SJSA1 (cell line): ENCODE measurements at regions not wholly inside any gene's neighbourhood (a gene's known extent, or its start where the extent isn't known, plus 50 kb on each side); places are given as distances from the start of the nearest gene placed in this dataset.

Experiments
- DNase-seq, 2 experiments: peaks; one replicate each; pipeline ENCODE4 v3.0.0-alpha.2; 2015 to 2020; ENCODE audit warnings: low spot score in 2 of 2, low read depth in 1 of 2
- H3K27ac ChIP-seq: fragments of 250-450 bp; sonication (Bioruptor Pico); 2 replicates; pipeline ENCODE4 v1.5.1; 2020; ENCODE audit warnings: mild to moderate bottlenecking, moderate library complexity
- H3K27me3 ChIP-seq: fragments of 250-450 bp; sonication (Bioruptor Pico); replicated peaks from 2 replicates; pipeline ENCODE4 v1.5.1; 2020; ENCODE audit warnings: mild to moderate bottlenecking, moderate library complexity
- H3K36me3 ChIP-seq: fragments of 250-450 bp; sonication (Bioruptor Pico); 2 replicates; pipeline ENCODE4 v1.5.1; 2020; ENCODE audit warnings: mild to moderate bottlenecking
- H3K4me1 ChIP-seq: fragments of 250-450 bp; sonication (Bioruptor Pico); replicated peaks from 2 replicates; pipeline ENCODE4 v1.6.1; 2021; ENCODE audit warnings: mild to moderate bottlenecking
- H3K4me3 ChIP-seq: fragments of 250-450 bp; sonication (Bioruptor Pico); 2 replicates; pipeline ENCODE4 v1.5.1; 2020; ENCODE audit warnings: mild to moderate bottlenecking
- H3K9me3 ChIP-seq: fragments of 250-450 bp; sonication (Bioruptor Pico); replicated peaks from 2 replicates; pipeline ENCODE4 v1.5.1; 2020; ENCODE audit warnings: mild to moderate bottlenecking

DNA sequence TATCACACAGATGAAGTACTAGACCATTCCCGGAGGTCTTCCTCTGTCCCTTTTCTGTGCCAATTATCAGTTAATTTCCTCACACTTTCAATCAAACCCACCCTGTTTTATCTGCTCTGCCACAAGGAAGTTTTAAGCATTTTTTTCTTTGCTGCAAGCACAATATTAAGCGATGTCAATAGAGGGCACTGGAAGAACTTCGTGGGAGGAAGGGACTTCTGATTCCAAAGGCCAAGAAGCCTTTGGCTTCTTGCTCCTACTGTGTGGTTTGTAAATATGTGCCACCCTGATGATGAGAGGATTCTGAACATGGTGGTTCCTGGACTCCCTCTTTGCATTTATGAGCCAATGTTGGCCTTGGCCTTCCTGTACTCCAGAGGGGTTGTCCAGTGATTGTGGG, 1712.5 kb upstream of the C9orf72 start:
- Histone ChIP-seq H3K27ac (no peak overlapping the region), H3K9me3 (no peaks in the 10 kb centered on the region), H3K27me3 (no peaks in the 10 kb centered on the region), H3K4me3 (no peak overlapping the region), H3K36me3 (no peaks in the 10 kb centered on the region), H3K4me1 (no peaks in the 10 kb centered on the region)
- no peak for DNase-seq

- Histone ChIP-seq H3K4me1 (no peaks in the 10 kb centered on the region), H3K27me3 (no peaks in the 10 kb centered on the region), H3K36me3 (no peaks in the 10 kb centered on the region), H3K9me3 (no peaks in the 10 kb centered on the region), H3K4me3 (no peak overlapping the region), H3K27ac (no peak overlapping the region)
- DNase-seq, result no peak
Observed at GRCh38 chr9:29289365-29289764, 1716.1 kb upstream of the C9orf72 start.

DNA sequence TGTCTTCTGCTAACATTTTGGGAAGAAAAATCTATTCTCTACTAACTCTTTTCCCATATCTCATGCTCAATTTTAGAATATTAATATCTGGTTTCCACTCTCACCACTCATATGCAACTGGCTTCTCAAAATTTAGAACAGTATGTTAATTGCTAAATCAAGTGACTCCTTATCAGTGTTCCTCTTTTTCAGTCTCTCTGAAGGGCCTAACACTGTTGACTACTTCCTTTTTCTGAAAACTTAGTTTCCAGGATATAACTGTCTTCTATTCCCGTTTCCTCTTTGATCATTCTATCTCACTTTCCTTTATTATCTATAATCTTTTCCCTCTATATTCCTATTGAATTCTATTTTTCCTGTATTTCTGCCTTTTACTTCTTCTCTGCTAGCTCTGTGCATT, 1717.2 kb upstream of the C9orf72 start:
- DNase-seq, result no peak
- Histone ChIP-seq H3K4me1 (no peaks in the 10 kb centered on the region), H3K36me3 (no peaks in the 10 kb centered on the region), H3K9me3 (no peaks in the 10 kb centered on the region), H3K4me3 (no peak overlapping the region), H3K27me3 (no peaks in the 10 kb centered on the region), H3K27ac (no peak overlapping the region)

DNA sequence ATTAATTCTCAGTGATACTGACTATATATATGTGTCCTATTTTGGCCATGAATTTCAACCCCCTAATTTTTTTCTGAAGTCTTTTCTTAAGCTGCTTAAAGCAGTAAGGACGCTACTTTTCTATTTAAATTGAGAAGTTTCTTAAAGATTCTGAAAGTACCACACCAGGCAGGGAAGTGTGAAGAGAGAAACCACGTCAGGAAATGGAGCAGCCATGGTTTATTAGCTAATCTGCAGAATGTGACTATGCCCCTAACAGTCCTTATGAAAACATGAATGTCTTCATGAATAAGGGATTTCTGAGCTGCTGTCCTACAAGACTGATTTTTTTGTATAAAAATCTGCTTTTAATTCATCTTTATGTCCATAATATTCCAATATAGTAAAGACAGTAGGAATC, 1724.3 kb upstream of the C9orf72 start:
- DNase-seq, result no peak
- Histone ChIP-seq H3K27ac (no peak overlapping the region), H3K4me1 (no peaks in the 10 kb centered on the region), H3K4me3 (no peak overlapping the region), H3K36me3 (no peaks in the 10 kb centered on the region), H3K27me3 (no peaks in the 10 kb centered on the region), H3K9me3 (no peaks in the 10 kb centered on the region)

DNA sequence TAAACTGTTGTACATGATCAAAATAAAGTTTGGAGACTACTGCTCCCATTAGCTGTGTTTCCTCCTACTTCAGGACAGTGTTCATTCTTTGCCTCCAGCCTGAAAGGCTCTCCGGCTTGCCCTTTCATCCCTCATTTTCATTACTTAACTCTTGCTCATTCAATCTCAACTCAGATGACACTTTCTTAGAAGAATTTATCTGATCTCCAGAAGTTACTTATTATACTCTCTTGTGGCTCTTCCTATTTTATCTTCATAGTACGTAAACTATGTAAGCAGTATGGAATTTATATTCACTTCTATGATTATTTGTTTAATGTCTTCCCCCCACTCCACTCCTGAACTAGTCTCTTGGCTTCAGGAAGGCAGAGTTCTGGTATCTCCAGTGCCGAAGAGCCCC, 1737.9 kb upstream of the C9orf72 start:
- H3K36me3 ChIP-seq, result no peaks in the 10 kb centered on the region
- no peaks in the 10 kb centered on the region for H3K9me3 ChIP-seq
- H3K4me3 ChIP-seq, result no peak overlapping the region
- H3K27ac ChIP-seq, result no peak overlapping the region
- no peaks in the 10 kb centered on the region for H3K27me3 ChIP-seq
- no peaks in the 10 kb centered on the region for H3K4me1 ChIP-seq
- no peak for DNase-seq

DNA sequence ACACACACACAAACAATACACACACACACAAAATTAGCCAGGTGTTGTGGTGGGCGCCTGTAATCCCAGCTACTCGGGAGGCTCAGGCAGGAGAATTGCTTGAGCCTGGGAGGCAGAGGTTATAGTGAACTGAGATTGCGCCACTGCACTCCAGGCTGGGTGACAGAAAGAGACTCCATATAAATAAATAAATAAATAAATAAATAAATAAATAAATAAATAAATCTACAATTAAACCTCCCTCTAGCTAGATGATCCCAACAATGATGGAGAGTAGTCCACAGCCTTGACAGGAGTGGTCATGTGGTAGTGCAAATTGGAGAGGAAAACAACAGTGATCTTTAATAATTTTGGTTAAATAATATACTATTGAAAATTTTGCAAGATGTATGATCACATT, 1739.0 kb upstream of the C9orf72 start:
- no peaks in the 10 kb centered on the region for H3K4me1 ChIP-seq
- H3K36me3 ChIP-seq, result no peaks in the 10 kb centered on the region
- H3K27ac ChIP-seq, result no peak overlapping the region
- H3K9me3 ChIP-seq, result no peaks in the 10 kb centered on the region
- H3K27me3 ChIP-seq, result no peaks in the 10 kb centered on the region
- DNase-seq, result no peak
- no peak overlapping the region for H3K4me3 ChIP-seq

DNA sequence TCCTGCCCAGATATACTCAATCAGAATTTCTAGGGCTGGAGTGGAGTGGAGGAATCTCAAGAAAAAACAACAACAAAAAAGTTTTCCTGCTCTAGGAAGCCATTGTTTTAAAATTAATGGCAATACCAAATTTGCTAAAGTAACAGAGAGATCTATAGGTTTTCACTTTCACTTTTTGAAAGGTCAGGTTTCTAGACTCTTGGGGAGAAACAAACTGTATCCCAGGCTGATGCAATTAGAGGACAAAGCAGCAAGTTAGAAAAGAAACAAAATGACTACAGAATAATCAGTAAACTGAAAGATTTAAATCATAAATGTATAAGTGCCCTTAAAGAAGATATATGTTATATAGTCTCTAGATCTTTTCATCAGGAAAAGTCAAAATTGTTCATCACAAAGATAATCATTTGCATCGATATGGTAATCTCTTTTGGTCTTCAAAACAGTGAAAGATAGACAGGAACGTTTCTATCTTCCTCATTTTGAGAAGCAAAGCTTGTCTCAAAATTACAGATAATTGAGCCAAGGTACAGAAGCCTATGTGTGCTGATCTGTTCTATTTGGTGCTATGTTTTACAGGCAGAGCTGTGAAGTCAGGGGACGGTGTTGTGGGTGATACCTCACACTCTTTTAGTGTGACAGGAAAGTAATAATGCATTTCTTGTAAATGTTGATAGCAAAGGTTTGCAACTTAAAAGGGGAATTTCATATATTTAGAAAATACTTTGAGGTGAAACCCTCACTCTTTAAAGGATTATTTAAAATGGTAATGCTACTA, 1746.6 kb upstream of the C9orf72 start:
- DNase-seq, result no peak
- Histone ChIP-seq H3K4me3 (no peak overlapping the region), H3K36me3 (no peaks in the 10 kb centered on the region), H3K4me1 (no peaks in the 10 kb centered on the region), H3K9me3 (no peaks in the 10 kb centered on the region), H3K27ac (no peak overlapping the region), H3K27me3 (no peaks in the 10 kb centered on the region)

- no peaks in the 10 kb centered on the region for H3K4me1 ChIP-seq
- H3K27ac ChIP-seq, result no peak overlapping the region
Observed at GRCh38 chr9:29322240-29322639, 1749.0 kb upstream of the C9orf72 start.

DNA sequence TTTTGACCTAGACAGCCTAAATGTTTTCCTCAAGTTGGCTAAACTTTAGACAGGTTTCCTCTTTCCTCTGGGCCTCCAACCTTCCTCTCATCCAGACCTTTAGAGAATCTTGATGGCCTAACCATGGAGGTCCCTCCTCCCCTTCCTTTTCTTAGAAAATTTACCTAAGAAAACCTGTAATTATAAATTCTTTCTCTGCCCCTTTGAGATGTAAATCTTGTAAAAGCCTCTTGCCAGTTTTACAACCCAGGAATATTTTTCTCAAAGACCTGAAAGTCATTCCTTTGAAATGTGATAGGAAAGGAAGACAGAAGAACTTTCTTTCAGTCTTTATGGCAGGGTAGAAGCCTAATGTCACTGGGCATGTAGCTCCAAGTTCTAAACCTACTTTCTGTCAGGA, 1752.6 kb upstream of the C9orf72 start:
- H3K9me3 ChIP-seq, result no peaks in the 10 kb centered on the region
- H3K4me3 ChIP-seq, result no peak overlapping the region
- H3K27ac ChIP-seq, result no peak overlapping the region
- H3K36me3 ChIP-seq, result no peaks in the 10 kb centered on the region
- no peaks in the 10 kb centered on the region for H3K27me3 ChIP-seq
- H3K4me1 ChIP-seq, result no peaks in the 10 kb centered on the region
- DNase-seq, result no peak

More at GRCh38 chr9:29322240-29322639, 1749.0 kb upstream of the C9orf72 start:
- Histone ChIP-seq H3K4me3 (no peak overlapping the region), H3K36me3 (no peaks in the 10 kb centered on the region), H3K9me3 (no peaks in the 10 kb centered on the region), H3K27me3 (no peaks in the 10 kb centered on the region)
- no peak for DNase-seq

DNA sequence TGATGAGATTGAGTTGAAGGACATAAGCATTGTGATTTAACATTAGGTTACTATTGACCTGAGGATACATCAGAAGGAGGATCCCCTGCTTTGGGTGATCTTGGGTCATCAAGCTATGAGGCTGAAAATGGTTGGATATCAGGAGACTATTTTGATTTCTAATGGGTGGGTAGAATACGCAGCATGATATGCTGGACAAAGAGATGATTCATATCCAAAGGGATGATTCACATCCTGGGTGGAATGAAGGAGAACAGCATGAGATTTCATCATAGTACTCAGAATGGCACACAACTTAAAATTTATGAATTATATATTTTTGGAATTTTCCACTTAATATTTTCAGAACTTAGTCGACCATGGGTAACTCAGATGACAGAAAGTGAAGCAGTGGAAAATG, 1759.5 kb upstream of the C9orf72 start:
- Histone ChIP-seq H3K4me3 (no peak overlapping the region), H3K9me3 (no peaks in the 10 kb centered on the region), H3K36me3 (no peaks in the 10 kb centered on the region), H3K27ac (no peak overlapping the region), H3K27me3 (no peaks in the 10 kb centered on the region), H3K4me1 (no peaks in the 10 kb centered on the region)
- no peak for DNase-seq

- H3K9me3 ChIP-seq, result no peaks in the 10 kb centered on the region
- no peak for DNase-seq
- no peak overlapping the region for H3K27ac ChIP-seq
- H3K4me1 ChIP-seq, result no peaks in the 10 kb centered on the region
- H3K36me3 ChIP-seq, result no peaks in the 10 kb centered on the region
- H3K27me3 ChIP-seq, result no peaks in the 10 kb centered on the region
- H3K4me3 ChIP-seq, result no peak overlapping the region
Observed at GRCh38 chr9:29336281-29336680, 1763.0 kb upstream of the C9orf72 start.

DNA sequence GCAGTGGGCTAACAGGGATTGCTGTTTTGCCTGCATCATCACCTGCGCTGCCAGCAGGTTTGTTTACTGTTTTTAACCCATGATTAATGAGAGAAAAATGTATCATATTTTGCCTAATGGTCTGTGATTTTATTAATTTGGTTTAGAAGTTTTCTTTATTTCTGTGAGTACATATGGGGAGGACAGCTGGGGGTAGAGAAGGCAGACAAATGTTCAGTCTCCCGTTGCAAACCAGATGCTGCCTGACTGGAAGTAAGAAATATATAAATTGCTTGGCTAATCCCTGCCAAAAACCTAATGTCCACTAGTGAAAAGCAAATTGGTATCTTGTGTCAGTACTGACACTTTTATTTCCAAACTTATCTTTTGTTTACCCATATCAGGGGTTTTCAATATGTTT, 1766.1 kb upstream of the C9orf72 start:
- Histone ChIP-seq H3K4me1 (no peaks in the 10 kb centered on the region), H3K27me3 (no peaks in the 10 kb centered on the region), H3K9me3 (no peaks in the 10 kb centered on the region), H3K36me3 (no peaks in the 10 kb centered on the region), H3K27ac (no peak overlapping the region), H3K4me3 (no peak overlapping the region)
- DNase-seq, result no peak

GRCh38 chr9:29348999-29349398, 1775.7 kb upstream of the C9orf72 start:
- no peaks in the 10 kb centered on the region for H3K9me3 ChIP-seq
- no peaks in the 10 kb centered on the region for H3K27me3 ChIP-seq
- H3K4me1 ChIP-seq, result no peaks in the 10 kb centered on the region
- H3K27ac ChIP-seq, result no peak overlapping the region
- no peak overlapping the region for H3K4me3 ChIP-seq
- no peaks in the 10 kb centered on the region for H3K36me3 ChIP-seq
- DNase-seq, result no peak

GRCh38 chr9:29389421-29389820, 1816.1 kb upstream of the C9orf72 start:
- Histone ChIP-seq H3K4me1 (no peaks in the 10 kb centered on the region), H3K9me3 (no peaks in the 10 kb centered on the region)
- DNase-seq, result no peak

DNA sequence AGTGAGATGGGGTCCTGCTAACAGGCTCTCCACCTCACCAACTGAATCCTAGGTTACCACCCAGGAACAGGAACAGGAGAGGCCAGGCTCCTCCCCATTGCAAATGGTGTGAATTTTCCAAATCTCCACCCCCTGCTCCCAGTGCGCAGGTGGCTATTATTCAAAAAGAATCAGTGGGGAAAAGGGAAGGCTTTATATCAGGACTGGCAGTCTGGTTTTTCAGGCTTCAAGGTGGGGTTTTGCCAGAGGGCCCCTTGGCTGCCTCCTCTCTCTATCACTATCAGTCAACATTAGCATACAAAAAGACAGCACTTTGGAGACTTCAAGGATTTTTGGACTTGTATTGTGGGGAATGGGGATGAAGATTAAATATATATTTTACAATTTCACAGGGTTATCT, 1817.6 kb upstream of the C9orf72 start:
- no peaks in the 10 kb centered on the region for H3K36me3 ChIP-seq

More at GRCh38 chr9:29389421-29389820, 1816.1 kb upstream of the C9orf72 start:
- Histone ChIP-seq H3K27ac (no peak overlapping the region), H3K4me3 (no peak overlapping the region), H3K36me3 (no peaks in the 10 kb centered on the region), H3K27me3 (no peaks in the 10 kb centered on the region)

More for the DNA sequence above, 1817.6 kb upstream of the C9orf72 start:
- H3K4me1 ChIP-seq, result no peaks in the 10 kb centered on the region
- no peak for DNase-seq
- no peak overlapping the region for H3K27ac ChIP-seq
- no peak overlapping the region for H3K4me3 ChIP-seq
- no peaks in the 10 kb centered on the region for H3K9me3 ChIP-seq
- no peaks in the 10 kb centered on the region for H3K27me3 ChIP-seq
